Vagina (tissue), 2 donors: ENCODE measurements at regions not wholly inside any gene's neighbourhood (a gene's known extent, or its start where the extent isn't known, plus 50 kb on each side); places are given as distances from the start of the nearest gene placed in this dataset.

Experiments used
- POLR2A ChIP-seq, 2 donors: fragments of 450-650 bp; IDR thresholded peaks; one replicate each; pipeline ENCODE4 v1.6.1; 2017; ENCODE audit warnings: antibody characterized with exemption in 2 of 2, mild to moderate bottlenecking in 2 of 2, moderate library complexity in 2 of 2
- POLR2AphosphoS5 ChIP-seq, 2 donors: sonication (generic); formaldehyde crosslinking; IDR thresholded peaks; one replicate each; pipeline ENCODE4 v1.9.0; 2017; ENCODE audit warnings: antibody characterized with exemption in 2 of 2, mild to moderate bottlenecking in 2 of 2, low read depth in 1 of 2; ENCODE audit not compliant: insufficient read depth in 1 of 2
- TF ChIP-seq, protein P1 (sequence below), 3 experiments: fragments of 450-650 bp in 2 of 3; fragments of 200-600 bp in 1 of 3; sonication (generic) in 1 of 3; IDR thresholded peaks; one replicate each; pipeline ENCODE4 v1.5.1; 2017 to 2019; ENCODE audit warnings: antibody characterized with exemption in 3 of 3, mild to moderate bottlenecking in 2 of 3, moderate library complexity in 2 of 3

DNA sequence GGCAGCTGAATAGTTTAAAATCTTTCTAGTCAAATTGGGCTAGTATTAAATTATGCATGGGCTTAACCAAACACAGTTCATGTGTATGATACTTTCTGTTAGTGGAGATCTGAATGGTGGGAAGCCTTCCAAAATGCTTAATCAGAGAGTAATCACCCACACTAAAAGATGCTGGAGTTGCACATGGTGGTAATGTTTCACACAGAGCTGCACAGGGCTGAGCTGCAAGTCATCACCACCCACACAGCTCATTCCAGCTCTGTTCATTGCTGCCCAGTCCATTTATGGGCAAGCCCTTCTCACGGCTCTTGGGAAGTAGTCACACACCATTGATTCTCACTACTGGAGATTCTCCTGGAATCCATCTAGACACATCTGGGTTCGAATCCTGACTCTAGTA, 351.5 kb upstream of the KCNN2 start:
- no peak for TF ChIP-seq POLR2AphosphoS5 (IDR thresholded peaks at IDR 0.05; ENCODE audit: insufficient read depth in 1 of 2, low read depth in 1 of 2)
- TF ChIP-seq, protein P1, sequence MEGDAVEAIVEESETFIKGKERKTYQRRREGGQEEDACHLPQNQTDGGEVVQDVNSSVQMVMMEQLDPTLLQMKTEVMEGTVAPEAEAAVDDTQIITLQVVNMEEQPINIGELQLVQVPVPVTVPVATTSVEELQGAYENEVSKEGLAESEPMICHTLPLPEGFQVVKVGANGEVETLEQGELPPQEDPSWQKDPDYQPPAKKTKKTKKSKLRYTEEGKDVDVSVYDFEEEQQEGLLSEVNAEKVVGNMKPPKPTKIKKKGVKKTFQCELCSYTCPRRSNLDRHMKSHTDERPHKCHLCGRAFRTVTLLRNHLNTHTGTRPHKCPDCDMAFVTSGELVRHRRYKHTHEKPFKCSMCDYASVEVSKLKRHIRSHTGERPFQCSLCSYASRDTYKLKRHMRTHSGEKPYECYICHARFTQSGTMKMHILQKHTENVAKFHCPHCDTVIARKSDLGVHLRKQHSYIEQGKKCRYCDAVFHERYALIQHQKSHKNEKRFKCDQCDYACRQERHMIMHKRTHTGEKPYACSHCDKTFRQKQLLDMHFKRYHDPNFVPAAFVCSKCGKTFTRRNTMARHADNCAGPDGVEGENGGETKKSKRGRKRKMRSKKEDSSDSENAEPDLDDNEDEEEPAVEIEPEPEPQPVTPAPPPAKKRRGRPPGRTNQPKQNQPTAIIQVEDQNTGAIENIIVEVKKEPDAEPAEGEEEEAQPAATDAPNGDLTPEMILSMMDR (IDR thresholded peaks at IDR 0.05) = no peak
- TF ChIP-seq POLR2A (IDR thresholded peaks at IDR 0.05) = no peak
